SU-DHL-6 (cell line): ENCODE measurements at regions not wholly inside any gene's neighbourhood (a gene's known extent, or its start where the extent isn't known, plus 50 kb on each side); places are given as distances from the start of the nearest gene placed in this dataset.
A peak's percentile ranks its signal among the peaks of the same experiment; 100 is the strongest.

Experiments
- H2AFZ ChIP-seq: fragments of 200-600 bp; sonication (generic); 2 replicates; pipeline ENCODE4 v1.6.1; 2014; ENCODE audit warnings: low read depth, mild to moderate bottlenecking, moderate library complexity, mixed read lengths, antibody characterized with exemption, low read length; ENCODE audit not compliant: severe bottlenecking
- H3F3A ChIP-seq: fragments of 200-600 bp; shearing (Covaris generic); 2 replicates; pipeline ENCODE4 v1.6.0; 2016; ENCODE audit warnings: antibody characterized with exemption, mild to moderate bottlenecking; ENCODE audit not compliant: insufficient read depth
- H3K27ac ChIP-seq: fragments of 200-600 bp; sonication (generic); 2 replicates; pipeline ENCODE4 v1.5.1; 2016; ENCODE audit warnings: low read depth, mild to moderate bottlenecking, low read length, moderate library complexity, mixed read lengths
- H3K27me3 ChIP-seq: fragments of 200-600 bp; sonication (generic), shearing (Covaris generic); 2 replicates; pipeline ENCODE4 v1.6.0; 2014; ENCODE audit warnings: mild to moderate bottlenecking, low read length
- H3K36me3 ChIP-seq: fragments of 200-600 bp; sonication (generic); 2 replicates; pipeline ENCODE4 v1.6.1; 2014; ENCODE audit warnings: mild to moderate bottlenecking, low read length, mixed read lengths
- H3K4me2 ChIP-seq: fragments of 300-600, 200-600 bp; shearing (Covaris generic), sonication (generic); 2 replicates; pipeline ENCODE4 v1.6.0; 2014; ENCODE audit warnings: low read length, low read depth, mild to moderate bottlenecking; ENCODE audit not compliant: poor library complexity, severe bottlenecking
- H3K4me3 ChIP-seq: fragments of 200-600 bp; sonication (generic); 2 replicates; pipeline ENCODE4 v1.5.1; 2014; ENCODE audit warnings: antibody characterized with exemption, low read length, mild to moderate bottlenecking, mixed read lengths; ENCODE audit not compliant: insufficient read depth, poor library complexity, severe bottlenecking
- H3K79me2 ChIP-seq: fragments of 200-600 bp; sonication (generic); 2 replicates; pipeline ENCODE4 v1.6.1; 2014; ENCODE audit warnings: mild to moderate bottlenecking, low read length, moderate library complexity; ENCODE audit not compliant: insufficient read depth
- H3K9ac ChIP-seq: fragments of 200-600 bp; sonication (generic); 2 replicates; pipeline ENCODE4 v1.7.0; 2014; ENCODE audit warnings: mild to moderate bottlenecking, low read length
- H3K9me2 ChIP-seq: fragments of 200-600 bp; sonication (generic); replicated peaks from 2 replicates; pipeline ENCODE4 v1.6.1; 2014; ENCODE audit warnings: low read length; ENCODE audit not compliant: insufficient read depth
- H3K9me3 ChIP-seq: fragments of 200-600 bp; sonication (generic); 2 replicates; pipeline ENCODE4 v1.6.1; 2014; ENCODE audit warnings: low read length, mixed read lengths; ENCODE audit not compliant: insufficient read depth
- H4K20me1 ChIP-seq: fragments of 200-600 bp; sonication (generic); 2 replicates; pipeline ENCODE4 v1.6.1; 2014; ENCODE audit warnings: low read depth, mild to moderate bottlenecking, antibody characterized with exemption, low read length, moderate library complexity, mixed read lengths
- CTCF ChIP-seq: fragments of 200-600 bp; sonication (generic); IDR thresholded peaks from one replicate; pipeline ENCODE4 v1.5.1; 2017; ENCODE audit warnings: antibody characterized with exemption, mild to moderate bottlenecking, low read length, moderate library complexity; ENCODE audit not compliant: insufficient read depth, poor library complexity, severe bottlenecking
- EZH2phosphoT487 ChIP-seq: fragments of 200-600 bp; sonication (generic), shearing (Covaris generic); conservative IDR thresholded peaks from 2 replicates; pipeline ENCODE4 v1.6.1; 2018; ENCODE audit warnings: mild to moderate bottlenecking, antibody characterized with exemption, low read length, moderate library complexity, mixed read lengths

DNA sequence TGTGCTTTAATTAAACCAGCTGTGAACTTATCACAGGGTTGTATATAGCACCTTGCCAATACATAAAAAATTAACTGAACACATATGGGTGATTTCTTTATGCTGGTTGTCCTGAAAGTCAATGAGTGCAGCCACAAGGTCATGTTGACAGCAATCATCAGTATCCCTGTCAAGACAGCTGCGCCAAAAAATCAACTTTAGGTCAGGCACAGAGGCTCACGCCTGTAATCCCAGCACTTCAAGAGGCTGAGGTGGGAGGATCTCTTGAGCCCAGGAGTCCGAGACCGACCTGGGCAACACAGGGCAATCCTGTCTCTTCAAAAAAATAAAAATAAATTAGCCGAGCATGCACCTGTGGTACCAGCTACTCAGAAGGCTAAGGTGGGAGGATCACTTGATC lies 707.3 kb downstream of the SI start:
- Histone ChIP-seq H4K20me1 (no peaks in the 10 kb centered on the region), H3F3A (no peaks in the 10 kb centered on the region), H3K79me2 (no peaks in the 10 kb centered on the region), H3K9me2 (no peaks in the 10 kb centered on the region), H3K27me3 (no peaks in the 10 kb centered on the region), H2AFZ (no peak overlapping the region), H3K9me3 (no peaks in the 10 kb centered on the region), H3K9ac (no peak overlapping the region), H3K36me3 (no peaks in the 10 kb centered on the region), H3K27ac (no peak overlapping the region), H3K4me2 (no peak overlapping the region), H3K4me3 (no peak overlapping the region)
- TF ChIP-seq EZH2phosphoT487 (no peak), CTCF (no peak)

GRCh38 chr3:164365242-164365641 lies 713.1 kb downstream of the SI start:
- no peak overlapping the region for H3K27ac ChIP-seq
- no peaks in the 10 kb centered on the region for H3K36me3 ChIP-seq
- no peak overlapping the region for H3K4me2 ChIP-seq
- no peak overlapping the region for H3K9ac ChIP-seq
- no peak overlapping the region for H3K4me3 ChIP-seq
- TF ChIP-seq EZH2phosphoT487: no peak
- TF ChIP-seq CTCF: no peak
- H3K27me3 ChIP-seq: no peaks in the 10 kb centered on the region
- H4K20me1 ChIP-seq: no peaks in the 10 kb centered on the region
- H3K79me2 ChIP-seq: no peaks in the 10 kb centered on the region
- no peaks in the 10 kb centered on the region for H3K9me3 ChIP-seq
- no peaks in the 10 kb centered on the region for H3K9me2 ChIP-seq
- H2AFZ ChIP-seq: peak overlapping the region; percentile 54
- no peaks in the 10 kb centered on the region for H3F3A ChIP-seq

DNA sequence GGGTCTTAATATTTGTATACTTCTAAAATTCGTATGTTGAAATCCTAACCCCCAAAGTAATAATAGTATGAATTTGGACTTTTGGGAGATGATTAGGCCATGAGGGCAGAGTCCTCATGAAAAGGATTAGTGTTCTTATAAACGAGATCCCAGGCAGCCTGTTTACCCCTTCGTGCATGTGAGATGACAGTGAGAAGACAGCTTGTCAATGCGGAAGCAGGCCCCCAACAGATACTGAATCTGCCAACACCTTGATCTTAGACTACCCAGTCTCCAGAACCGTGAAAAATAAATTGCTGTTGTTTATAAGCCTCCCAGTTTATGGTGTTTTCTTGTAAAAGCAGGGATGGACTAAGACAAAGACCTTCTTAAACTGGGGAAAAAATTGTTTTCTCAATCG lies 714.2 kb downstream of the SI start:
- no peaks in the 10 kb centered on the region for H3K27me3 ChIP-seq
- no peaks in the 10 kb centered on the region for H3K9me2 ChIP-seq
- no peaks in the 10 kb centered on the region for H4K20me1 ChIP-seq
- H3K4me2 ChIP-seq: no peak overlapping the region
- no peaks in the 10 kb centered on the region for H3K9me3 ChIP-seq
- TF ChIP-seq EZH2phosphoT487 (no peak), CTCF (no peak)
- no peak overlapping the region for H3K4me3 ChIP-seq
- no peak overlapping the region for H3K27ac ChIP-seq
- no peaks in the 10 kb centered on the region for H3K79me2 ChIP-seq
- no peak overlapping the region for H3K9ac ChIP-seq
- no peaks in the 10 kb centered on the region for H3F3A ChIP-seq
- no peak overlapping the region for H2AFZ ChIP-seq
- H3K36me3 ChIP-seq: no peaks in the 10 kb centered on the region
